SK-N-SH (cell line): ENCODE measurements at regions not wholly inside any gene's neighbourhood (a gene's known extent, or its start where the extent isn't known, plus 50 kb on each side); places are given as distances from the start of the nearest gene placed in this dataset.

Source experiments
- CTCF ChIA-PET: fragments of 300-600, 350-600 bp; formaldehyde crosslinking; extraction: SDS; loops from one replicate; lab custom pipeline; 2021; lab: Yijun Ruan, JAX
- POLR2A ChIA-PET: fragments of 350-600 bp; sonication (Branson Sonifier 250); formaldehyde crosslinking; extraction: SDS; loops from one replicate; lab custom pipeline; 2020; ENCODE audit warnings: antibody characterized with exemption, inconsistent platforms; lab: Yijun Ruan, JAX
- DNase-seq: peaks from one replicate; pipeline ENCODE4 v3.0.0; 2012
- H2AFZ ChIP-seq: fragments of 200-600 bp; sonication (generic); 2 replicates; pipeline ENCODE4 v1.8.1; 2016; ENCODE audit warnings: antibody characterized with exemption, mild to moderate bottlenecking, low read depth
- H3F3A ChIP-seq: fragments of 200-600 bp; sonication (generic); replicated peaks from 2 replicates; pipeline ENCODE3; 2016; ENCODE audit warnings: antibody characterized with exemption, mild to moderate bottlenecking; ENCODE audit not compliant: insufficient read depth
- H3K27ac ChIP-seq, 2 experiments: fragments of 200-500 bp in 1 of 2; fragments of 200-600 bp in 1 of 2; sonication (Bioruptor generic) in 1 of 2; sonication (generic), shearing (Covaris generic) in 1 of 2; 2 replicates each; pipeline versions ENCODE4 v1.5.1 to v1.6.1; 2014 to 2016; ENCODE audit warnings: low read depth in 2 of 2, inconsistent platforms in 1 of 2, low read length in 1 of 2, mild to moderate bottlenecking in 1 of 2, mixed read lengths in 1 of 2
- H3K27me3 ChIP-seq: fragments of 200-600 bp; sonication (generic), shearing (Covaris generic); 2 replicates; pipeline ENCODE4 v1.6.1; 2016; ENCODE audit warnings: mixed run types; ENCODE audit not compliant: insufficient read depth
- H3K36me3 ChIP-seq, 2 experiments: fragments of 200-500 bp in 1 of 2; fragments of 200-600 bp in 1 of 2; sonication (Bioruptor generic) in 1 of 2; sonication (generic) in 1 of 2; replicated peaks in 1 of 2; 2 replicates each; pipeline versions ENCODE3 to v1.5.1; 2014 to 2016; ENCODE audit warnings: low read length in 1 of 2, mild to moderate bottlenecking in 1 of 2; ENCODE audit not compliant: insufficient read depth in 2 of 2, control insufficient read depth in 1 of 2
- H3K4me1 ChIP-seq, 2 experiments: fragments of 200-500 bp in 1 of 2; fragments of 200-600 bp in 1 of 2; sonication (Bioruptor generic) in 1 of 2; sonication (generic), shearing (Covaris generic) in 1 of 2; 2 replicates each; pipeline versions ENCODE4 v1.5.1 to v1.6.1; 2014 to 2016; ENCODE audit warnings: low read depth in 1 of 2, low read length in 1 of 2, mixed run types in 1 of 2; ENCODE audit not compliant: insufficient read depth in 2 of 2, control insufficient read depth in 1 of 2
- H3K4me2 ChIP-seq: fragments of 200-600 bp; sonication (generic), shearing (Covaris generic); 2 replicates; pipeline ENCODE4 v1.6.1; 2017; ENCODE audit warnings: mixed run types
- H3K4me3 ChIP-seq, 2 experiments: fragments of 200-500 bp in 1 of 2; fragments of 200-600 bp in 1 of 2; sonication (Bioruptor generic) in 1 of 2; sonication (generic), shearing (Covaris generic) in 1 of 2; 2 replicates each; pipeline versions ENCODE4 v1.5.1 to v1.8.1; 2014 to 2016; ENCODE audit warnings: low read depth in 2 of 2, inconsistent platforms in 1 of 2, low read length in 1 of 2, mild to moderate bottlenecking in 1 of 2, mixed read lengths in 1 of 2, moderate library complexity in 1 of 2
- H3K79me2 ChIP-seq: fragments of 200-600 bp; sonication (generic); 2 replicates; pipeline ENCODE4 v1.8.1; 2017; ENCODE audit warnings: mild to moderate bottlenecking; ENCODE audit not compliant: insufficient read depth
- H3K9ac ChIP-seq: fragments of 200-600 bp; sonication (generic); 2 replicates; pipeline ENCODE4 v1.6.1; 2017; ENCODE audit warnings: mixed run types
- H3K9me2 ChIP-seq: fragments of 200-600 bp; sonication (generic); 2 replicates; pipeline ENCODE4 v1.6.1; 2017; ENCODE audit warnings: mixed run types
- H3K9me3 ChIP-seq: fragments of 200-600 bp; sonication (generic); 2 replicates; pipeline ENCODE4 v1.6.1; 2017; ENCODE audit warnings: mixed run types, mild to moderate bottlenecking, moderate library complexity
- H4K20me1 ChIP-seq: fragments of 200-600 bp; sonication (generic); 2 replicates; pipeline ENCODE4 v1.6.1; 2017; ENCODE audit warnings: mild to moderate bottlenecking, mixed run types; ENCODE audit not compliant: insufficient read depth
- CTCF ChIP-seq: fragments of 200-600 bp; sonication (generic); IDR thresholded peaks from 2 replicates; pipeline ENCODE4 v1.6.1; 2017; ENCODE audit warnings: antibody characterized with exemption, mild to moderate bottlenecking, moderate library complexity
- EP300 ChIP-seq, 2 experiments: IDR thresholded peaks; 2 replicates each; pipeline versions ENCODE4 v1.4.0 to v1.6.1; 2012; ENCODE audit warnings: borderline replicate concordance in 1 of 2, low read depth in 1 of 2, low read length in 1 of 2
- FOSL2 ChIP-seq: IDR thresholded peaks from 2 replicates; pipeline ENCODE4 v1.4.0; 2012; ENCODE audit warnings: low read depth, mild to moderate bottlenecking, moderate library complexity, borderline replicate concordance
- FOXM1 ChIP-seq: IDR thresholded peaks from 2 replicates; pipeline ENCODE4 v1.4.0; 2012; ENCODE audit warnings: low read depth, mild to moderate bottlenecking
- GABPA ChIP-seq: IDR thresholded peaks from 2 replicates; pipeline ENCODE4 v1.4.0; 2012; ENCODE audit warnings: low read depth, mild to moderate bottlenecking
- IRF3 ChIP-seq: fragments of 150-350 bp; IDR thresholded peaks from 2 replicates; pipeline ENCODE4 v1.6.1; 2016; ENCODE audit warnings: mild to moderate bottlenecking, low read depth, low read length
- MAX ChIP-seq: IDR thresholded peaks from 2 replicates; pipeline ENCODE4 v1.4.0; 2012; ENCODE audit warnings: low read depth
- MEF2A ChIP-seq: IDR thresholded peaks from 2 replicates; pipeline ENCODE4 v1.4.0; 2012; ENCODE audit warnings: low read depth, borderline replicate concordance
- NFIC ChIP-seq: IDR thresholded peaks from 2 replicates; pipeline ENCODE4 v1.4.0; 2012; ENCODE audit warnings: borderline replicate concordance
- POLR2AphosphoS5 ChIP-seq: IDR thresholded peaks from 2 replicates; pipeline ENCODE4 v1.6.1; 2012; ENCODE audit warnings: low read depth, low read length
- REST ChIP-seq: IDR thresholded peaks from 2 replicates; pipeline ENCODE4 v1.6.1; 2012; ENCODE audit warnings: mild to moderate bottlenecking, low read depth, low read length, moderate library complexity
- RFX5 ChIP-seq: IDR thresholded peaks from 2 replicates; pipeline ENCODE4 v1.6.1; 2012; ENCODE audit warnings: mild to moderate bottlenecking, improper control_type of control experiment, low read length
- RXRA ChIP-seq: IDR thresholded peaks from 2 replicates; pipeline ENCODE4 v1.4.0; 2012; ENCODE audit warnings: low read depth, mild to moderate bottlenecking, borderline replicate concordance
- TCF12 ChIP-seq: IDR thresholded peaks from 2 replicates; pipeline ENCODE4 v1.4.0; 2012
- TEAD4 ChIP-seq: IDR thresholded peaks from 2 replicates; pipeline ENCODE4 v1.4.0; 2012; ENCODE audit warnings: mild to moderate bottlenecking, borderline replicate concordance; ENCODE audit not compliant: insufficient read depth
- YY1 ChIP-seq: IDR thresholded peaks from 2 replicates; pipeline ENCODE4 v1.4.0; 2012; ENCODE audit warnings: low read depth, mild to moderate bottlenecking
- ZBTB33 ChIP-seq: IDR thresholded peaks from 2 replicates; pipeline ENCODE4 v1.4.0; 2012; ENCODE audit warnings: low read depth, borderline replicate concordance
- WGBS: methylation state at CpG from one replicate; pipeline ENCODE4 v1.1.6; 2017; ENCODE audit warnings: low lambda C conversion rate; 5-methylcytosine and 5-hydroxymethylcytosine counted together

- no peak for TF ChIP-seq REST
Observed at GRCh38 chr3:84125201-84125721, 833.5 kb upstream of the CADM2 start (continued).

GRCh38 chr3:84125760-84126159 is 833.0 kb upstream of the CADM2 start:
- Histone ChIP-seq H3K4me3 (no peak overlapping the region), H3K4me2 (no peak overlapping the region), H3K27me3 (no peaks in the 10 kb centered on the region; the same call in 1 of the 2 replicates), H3K9me3 (no peaks in the 10 kb centered on the region), H3K4me1 (no peaks in the 10 kb centered on the region), H2AFZ (no peak overlapping the region), H3K27ac (no peak overlapping the region), H3K9me2 (no peaks in the 10 kb centered on the region), H3K79me2 (no peaks in the 10 kb centered on the region), H3K36me3 (no peaks in the 10 kb centered on the region), H4K20me1 (no peaks in the 10 kb centered on the region), H3F3A (no peaks in the 10 kb centered on the region), H3K9ac (no peak overlapping the region)
- 50% methylated on average over 18 of the region's 21 CpGs for WGBS
- POLR2A ChIA-PET = no interaction called here
- DNase-seq = peak; percentile 1
- TF ChIP-seq TEAD4 (no peak), FOXM1 (no peak), FOSL2 (no peak), MAX (no peak), ZBTB33 (no peak), POLR2AphosphoS5 (no peak), IRF3 (no peak), YY1 (no peak), GABPA (no peak), CTCF (no peak), RXRA (no peak), EP300 (IDR thresholded peaks at IDR 0.05; ENCODE audit: borderline replicate concordance in 1 of 2, low read depth in 1 of 2, low read length in 1 of 2) (no peak), RFX5 (no peak), NFIC (no peak), REST (no peak), TCF12 (no peak), MEF2A (no peak)
- CTCF ChIA-PET = no interaction called here
